ENCODE measurements at regions not wholly inside any gene's neighbourhood (a gene's known extent, or its start where the extent isn't known, plus 50 kb on each side); places are given as distances from the start of the nearest gene placed in this dataset.

- Histone ChIP-seq H3K4me3 (no peak overlapping the region), H3K4me1 (no peaks in the 10 kb centered on the region), H3K9me3 (no peaks in the 10 kb centered on the region), H3K36me3 (no peaks in the 10 kb centered on the region), H3K27ac (no peak overlapping the region), H3K27me3 (no peaks in the 10 kb centered on the region)
- in situ Hi-C loops (cut with MboI; ENCODE audit: low sequenced_read_pairs in 4 of 4) (no loop called here), intact Hi-C loops (cut with DNase I; ENCODE audit: low total_unique reads) (no loop called here)
- no peak for TF ChIP-seq POLR2A (IDR thresholded peaks at IDR 0.05)
- TF ChIP-seq, protein P1, sequence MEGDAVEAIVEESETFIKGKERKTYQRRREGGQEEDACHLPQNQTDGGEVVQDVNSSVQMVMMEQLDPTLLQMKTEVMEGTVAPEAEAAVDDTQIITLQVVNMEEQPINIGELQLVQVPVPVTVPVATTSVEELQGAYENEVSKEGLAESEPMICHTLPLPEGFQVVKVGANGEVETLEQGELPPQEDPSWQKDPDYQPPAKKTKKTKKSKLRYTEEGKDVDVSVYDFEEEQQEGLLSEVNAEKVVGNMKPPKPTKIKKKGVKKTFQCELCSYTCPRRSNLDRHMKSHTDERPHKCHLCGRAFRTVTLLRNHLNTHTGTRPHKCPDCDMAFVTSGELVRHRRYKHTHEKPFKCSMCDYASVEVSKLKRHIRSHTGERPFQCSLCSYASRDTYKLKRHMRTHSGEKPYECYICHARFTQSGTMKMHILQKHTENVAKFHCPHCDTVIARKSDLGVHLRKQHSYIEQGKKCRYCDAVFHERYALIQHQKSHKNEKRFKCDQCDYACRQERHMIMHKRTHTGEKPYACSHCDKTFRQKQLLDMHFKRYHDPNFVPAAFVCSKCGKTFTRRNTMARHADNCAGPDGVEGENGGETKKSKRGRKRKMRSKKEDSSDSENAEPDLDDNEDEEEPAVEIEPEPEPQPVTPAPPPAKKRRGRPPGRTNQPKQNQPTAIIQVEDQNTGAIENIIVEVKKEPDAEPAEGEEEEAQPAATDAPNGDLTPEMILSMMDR (IDR thresholded peaks at IDR 0.05 in 4 of 5, conservative IDR thresholded peaks at IDR 0.05 in 1 of 5), result no peak
- ATAC-seq (no peak), DNase-seq (no peak)
Measured at GRCh38 chr20:24767623-24768100, 181.4 kb upstream of the CST7 start.

- in situ Hi-C loops (cut with MboI; ENCODE audit: low sequenced_read_pairs in 4 of 4) (no loop called here), intact Hi-C loops (cut with DNase I; ENCODE audit: low total_unique reads) (no loop called here)
- Histone ChIP-seq H3K9me3 (no peaks in the 10 kb centered on the region), H3K27me3 (no peaks in the 10 kb centered on the region), H3K27ac (no peak overlapping the region), H3K36me3 (no peaks in the 10 kb centered on the region), H3K4me1 (no peaks in the 10 kb centered on the region), H3K4me3 (no peak overlapping the region)
- TF ChIP-seq, protein P1 (IDR thresholded peaks at IDR 0.05 in 4 of 5, conservative IDR thresholded peaks at IDR 0.05 in 1 of 5), result no peak
- no peak for TF ChIP-seq POLR2A (IDR thresholded peaks at IDR 0.05)
- DNase-seq (no peak), ATAC-seq (no peak)
Measured at GRCh38 chr20:24768201-24768636, 180.8 kb upstream of the CST7 start.

- Histone ChIP-seq H3K27ac (no peak overlapping the region), H3K4me1 (no peaks in the 10 kb centered on the region), H3K9me3 (no peaks in the 10 kb centered on the region), H3K36me3 (no peaks in the 10 kb centered on the region), H3K27me3 (no peaks in the 10 kb centered on the region), H3K4me3 (no peak overlapping the region)
- intact Hi-C loops (cut with DNase I; ENCODE audit: low total_unique reads) (no loop called here), in situ Hi-C loops (cut with MboI; ENCODE audit: low sequenced_read_pairs in 4 of 4) (no loop called here)
- DNase-seq (no peak), ATAC-seq (no peak)
- TF ChIP-seq, protein P1 (IDR thresholded peaks at IDR 0.05 in 4 of 5, conservative IDR thresholded peaks at IDR 0.05 in 1 of 5), result no peak
- TF ChIP-seq POLR2A (IDR thresholded peaks at IDR 0.05), result no peak
Measured at GRCh38 chr20:24768713-24769601, 180.1 kb upstream of the CST7 start.

- no peaks in the 10 kb centered on the region for H3K9me3 ChIP-seq
- ATAC-seq, result no peak
- H3K27ac ChIP-seq, result no peak overlapping the region
- H3K4me3 ChIP-seq, result no peak overlapping the region
- H3K4me1 ChIP-seq, result no peaks in the 10 kb centered on the region
- TF ChIP-seq, protein P1 (IDR thresholded peaks at IDR 0.05 in 4 of 5, conservative IDR thresholded peaks at IDR 0.05 in 1 of 5), result no peak
- TF ChIP-seq POLR2A (IDR thresholded peaks at IDR 0.05), result no peak
- intact Hi-C loops (cut with DNase I; ENCODE audit: low total_unique reads) (no loop called here), in situ Hi-C loops (cut with MboI; ENCODE audit: low sequenced_read_pairs in 4 of 4) (no loop called here)
- no peaks in the 10 kb centered on the region for H3K36me3 ChIP-seq
- no peaks in the 10 kb centered on the region for H3K27me3 ChIP-seq
- no peak for DNase-seq
Measured at GRCh38 chr20:24769878-24770627, 179.0 kb upstream of the CST7 start.
